ENCODE measurements at regions not wholly inside any gene's neighbourhood (a gene's known extent, or its start where the extent isn't known, plus 50 kb on each side); places are given as distances from the start of the nearest gene placed in this dataset.

DNA sequence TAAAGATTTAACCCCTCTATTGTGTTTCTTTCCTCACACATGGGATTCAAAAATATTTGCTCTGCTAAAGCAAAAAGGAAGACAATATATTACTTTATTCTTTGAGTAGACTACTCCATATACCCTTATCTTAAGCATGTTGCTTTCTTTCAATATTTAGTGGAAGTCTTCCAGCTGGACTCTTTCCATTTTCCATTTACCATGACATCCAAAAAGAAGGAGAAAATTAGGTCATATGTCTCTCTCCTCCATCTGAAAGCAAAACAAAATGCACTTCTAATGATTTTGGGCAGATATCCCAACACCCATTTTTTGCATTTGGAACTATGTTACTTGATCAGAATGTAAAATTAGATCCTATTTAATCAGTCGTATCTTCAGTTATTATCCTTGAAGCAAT is 1336.5 kb downstream of the PCDH19 start:
- Histone ChIP-seq H3K4ac (ENCODE audit: low read depth, low read length) (no peak overlapping the region), H3K9me3 (ENCODE audit: control insufficient read depth, insufficient read depth, low read length) (no peaks in the 10 kb centered on the region), H3K36me3 (ENCODE audit: control insufficient read depth, insufficient read depth, low read length) (no peaks in the 10 kb centered on the region), H3K4me2 (ENCODE audit: low read depth, low read length) (no peak overlapping the region), H4K20me1 (ENCODE audit: insufficient read depth, low read length) (no peaks in the 10 kb centered on the region), H3K18ac (ENCODE audit: low read depth, low read length) (no peak overlapping the region), H2AK5ac (ENCODE audit: low read depth, low read length) (no peak overlapping the region), H2BK15ac (ENCODE audit: low read depth, low read length) (no peak overlapping the region), H2BK20ac (ENCODE audit: low read depth, low read length) (no peak overlapping the region), H3K4me3 (ENCODE audit: insufficient read depth, low read depth, low read length) (no peak overlapping the region), H2BK120ac (ENCODE audit: low read depth, low read length) (no peak overlapping the region), H2AK9ac (replicated peaks; ENCODE audit: low read depth, low read length, poor library complexity) (no peak overlapping the region), H3K27ac (ENCODE audit: insufficient read depth, low read length) (no peak overlapping the region), H2BK5ac (ENCODE audit: low read depth, low read length, poor library complexity, severe bottlenecking) (no peak overlapping the region), H4K91ac (ENCODE audit: insufficient read depth, low read depth, low read length) (no peak overlapping the region), H3K56ac (ENCODE audit: extremely low read depth, insufficient read depth, low read length) (no peak overlapping the region), H3K4me1 (ENCODE audit: control insufficient read depth, insufficient read depth, low read length) (no peaks in the 10 kb centered on the region), H3K27me3 (ENCODE audit: control insufficient read depth, insufficient read depth, low read length) (no peaks in the 10 kb centered on the region), H4K8ac (ENCODE audit: low read depth in 2 of 2, low read length in 2 of 2) (no peak overlapping the region), H3K9me1 (ENCODE audit: insufficient read depth, low read length) (no peaks in the 10 kb centered on the region), H3K23ac (ENCODE audit: low read depth, low read length) (no peak overlapping the region), H3K14ac (replicated peaks; ENCODE audit: low read depth, low read length) (no peak overlapping the region), H2AFZ (replicated peaks; ENCODE audit: low read length, poor library complexity) (no peak overlapping the region), H3K79me1 (ENCODE audit: low read depth in 1 of 2, low read length in 2 of 2) (no peaks in the 10 kb centered on the region), H4K5ac (ENCODE audit: low read depth, low read length) (no peak overlapping the region), H3K9ac (ENCODE audit: low read depth, low read length) (no peak overlapping the region)
- no CpG with 5 or more reads among the region's 1 CpG for WGBS, 2 experiments (ENCODE audit: extremely low coverage in 2 of 2, insufficient read length in 1 of 2)
- ChIA-PET POLR2A (ENCODE audit: unreplicated experiment) (no interaction called here), CTCF (no interaction called here)
- ATAC-seq (ENCODE audit: low read depth) (no peak), DNase-seq (no peak)
- TF ChIP-seq MAZ (IDR thresholded peaks at IDR 0.05; ENCODE audit: borderline replicate concordance, low read depth, low read length), result no peak
- TF ChIP-seq, protein P1, sequence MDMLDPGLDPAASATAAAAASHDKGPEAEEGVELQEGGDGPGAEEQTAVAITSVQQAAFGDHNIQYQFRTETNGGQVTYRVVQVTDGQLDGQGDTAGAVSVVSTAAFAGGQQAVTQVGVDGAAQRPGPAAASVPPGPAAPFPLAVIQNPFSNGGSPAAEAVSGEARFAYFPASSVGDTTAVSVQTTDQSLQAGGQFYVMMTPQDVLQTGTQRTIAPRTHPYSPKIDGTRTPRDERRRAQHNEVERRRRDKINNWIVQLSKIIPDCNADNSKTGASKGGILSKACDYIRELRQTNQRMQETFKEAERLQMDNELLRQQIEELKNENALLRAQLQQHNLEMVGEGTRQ (IDR thresholded peaks at IDR 0.05; ENCODE audit: low read depth, low read length), result no peak
- TF ChIP-seq RCOR1 (IDR thresholded peaks at IDR 0.05; ENCODE audit: insufficient replicate concordance, low read length), result no peak
- no peak for TF ChIP-seq RAD21 (IDR thresholded peaks at IDR 0.05; ENCODE audit: low read length)
- no peak for TF ChIP-seq NFE2L2 (IDR thresholded peaks at IDR 0.05; ENCODE audit: low read depth, low read length)
- TF ChIP-seq CEBPB (IDR thresholded peaks at IDR 0.05; ENCODE audit: low read depth, low read length), result no peak
- no peak for TF ChIP-seq SMC3 (IDR thresholded peaks at IDR 0.05; ENCODE audit: low read depth, low read length)
- TF ChIP-seq, protein P2, sequence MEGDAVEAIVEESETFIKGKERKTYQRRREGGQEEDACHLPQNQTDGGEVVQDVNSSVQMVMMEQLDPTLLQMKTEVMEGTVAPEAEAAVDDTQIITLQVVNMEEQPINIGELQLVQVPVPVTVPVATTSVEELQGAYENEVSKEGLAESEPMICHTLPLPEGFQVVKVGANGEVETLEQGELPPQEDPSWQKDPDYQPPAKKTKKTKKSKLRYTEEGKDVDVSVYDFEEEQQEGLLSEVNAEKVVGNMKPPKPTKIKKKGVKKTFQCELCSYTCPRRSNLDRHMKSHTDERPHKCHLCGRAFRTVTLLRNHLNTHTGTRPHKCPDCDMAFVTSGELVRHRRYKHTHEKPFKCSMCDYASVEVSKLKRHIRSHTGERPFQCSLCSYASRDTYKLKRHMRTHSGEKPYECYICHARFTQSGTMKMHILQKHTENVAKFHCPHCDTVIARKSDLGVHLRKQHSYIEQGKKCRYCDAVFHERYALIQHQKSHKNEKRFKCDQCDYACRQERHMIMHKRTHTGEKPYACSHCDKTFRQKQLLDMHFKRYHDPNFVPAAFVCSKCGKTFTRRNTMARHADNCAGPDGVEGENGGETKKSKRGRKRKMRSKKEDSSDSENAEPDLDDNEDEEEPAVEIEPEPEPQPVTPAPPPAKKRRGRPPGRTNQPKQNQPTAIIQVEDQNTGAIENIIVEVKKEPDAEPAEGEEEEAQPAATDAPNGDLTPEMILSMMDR (conservative IDR thresholded peaks at IDR 0.05; ENCODE audit: low read depth, low read length), result no peak
- no peak for TF ChIP-seq MAFK (IDR thresholded peaks at IDR 0.05; ENCODE audit: low read depth, low read length)
- no peak for TF ChIP-seq RFX5 (IDR thresholded peaks at IDR 0.05; ENCODE audit: low read depth, low read length)
- TF ChIP-seq, protein P3, sequence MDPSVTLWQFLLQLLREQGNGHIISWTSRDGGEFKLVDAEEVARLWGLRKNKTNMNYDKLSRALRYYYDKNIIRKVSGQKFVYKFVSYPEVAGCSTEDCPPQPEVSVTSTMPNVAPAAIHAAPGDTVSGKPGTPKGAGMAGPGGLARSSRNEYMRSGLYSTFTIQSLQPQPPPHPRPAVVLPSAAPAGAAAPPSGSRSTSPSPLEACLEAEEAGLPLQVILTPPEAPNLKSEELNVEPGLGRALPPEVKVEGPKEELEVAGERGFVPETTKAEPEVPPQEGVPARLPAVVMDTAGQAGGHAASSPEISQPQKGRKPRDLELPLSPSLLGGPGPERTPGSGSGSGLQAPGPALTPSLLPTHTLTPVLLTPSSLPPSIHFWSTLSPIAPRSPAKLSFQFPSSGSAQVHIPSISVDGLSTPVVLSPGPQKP (IDR thresholded peaks at IDR 0.05; ENCODE audit: borderline replicate concordance, low read depth, low read length), result no peak
- TF ChIP-seq POLR2A (IDR thresholded peaks at IDR 0.05; ENCODE audit: low read depth, low read length), result no peak
- TF ChIP-seq BHLHE40 (IDR thresholded peaks at IDR 0.05; ENCODE audit: low read depth, low read length), result no peak
- no peak for TF ChIP-seq FOS (IDR thresholded peaks at IDR 0.05; ENCODE audit: low read depth, low read length)
- no peak for TF ChIP-seq MXI1 (IDR thresholded peaks at IDR 0.05; ENCODE audit: borderline replicate concordance, low read depth, low read length)
- no peak for TF ChIP-seq CHD1 (IDR thresholded peaks at IDR 0.05; ENCODE audit: low read depth, low read length)
- in situ Hi-C loops (cut with MboI; ENCODE audit: low sequenced_read_pairs) (no loop called here), dilution Hi-C loops (cut with HindIII; ENCODE audit: low sequenced_read_pairs, unreplicated experiment) (no loop called here), intact Hi-C loops (cut with micrococcal nuclease) (no loop called here)
- BruUV-seq (replicated peaks), result no TSS peak

All from IMR-90 (cell line).